ENCODE measurements at regions not wholly inside any gene's neighbourhood (a gene's known extent, or its start where the extent isn't known, plus 50 kb on each side); places are given as distances from the start of the nearest gene placed in this dataset.
"Not testable (repeated sequence)": the region's sequence is repeated elsewhere in the genome, so short reads cannot be mapped to it uniquely, and the experiment has no call there.

GRCh38 chr3:182139627-182140357, 428.1 kb downstream of the SOX2 start:
- H3K4me1 ChIP-seq (replicated peaks in 1 of 2), result peaks cover 21 to 25% of the 10 kb centered on the region in 2 donors
- in situ Hi-C loops (cut with MboI; ENCODE audit: low pct_unique_long_range_greater_than_20kb in 2 of 9, low sequenced_read_pairs in 9 of 9, unreplicated experiment in 9 of 9), result no loop called here
- WGBS, 10 experiments, result 3 to 100% (median 67%) methylated on average over 1 to 7 of the region's 7 CpGs
- no peak overlapping the region for H3K27ac ChIP-seq
- no peak for ATAC-seq (replicated peaks in 6 of 8)
- H3K4me3 ChIP-seq, result no peak overlapping the region

- in situ Hi-C loops (cut with MboI; ENCODE audit: low pct_unique_long_range_greater_than_20kb in 2 of 9, low sequenced_read_pairs in 9 of 9, unreplicated experiment in 9 of 9), result no loop called here
- no peak overlapping the region for H3K27ac ChIP-seq
- peak in 3 of 8 experiments; percentile 50 to 56 (median 55) for ATAC-seq (replicated peaks in 6 of 8)
- H3K4me1 ChIP-seq (replicated peaks in 1 of 2), result peaks cover 16 to 17% of the 10 kb centered on the region in 2 donors
- H3K4me3 ChIP-seq, result no peak overlapping the region
- WGBS, 10 experiments, result 0 to 17% (median 3%) methylated on average over 1 to 2 of the region's 2 CpGs
Observed at GRCh38 chr3:182142928-182143327, 431.2 kb downstream of the SOX2 start.

GRCh38 chr3:182143903-182144302, 432.2 kb downstream of the SOX2 start:
- WGBS, 10 experiments, result 0 to 100% (median 78%) methylated on average over 1 to 2 of the region's 2 CpGs
- no peak overlapping the region for H3K4me3 ChIP-seq
- peaks cover 16 to 17% of the 10 kb centered on the region in 2 donors for H3K4me1 ChIP-seq (replicated peaks in 1 of 2)
- no peak overlapping the region for H3K27ac ChIP-seq
- in situ Hi-C loops (cut with MboI; ENCODE audit: low pct_unique_long_range_greater_than_20kb in 2 of 9, low sequenced_read_pairs in 9 of 9, unreplicated experiment in 9 of 9), result no loop called here
- ATAC-seq (replicated peaks in 6 of 8), result no peak

- in situ Hi-C loops (cut with MboI; ENCODE audit: low pct_unique_long_range_greater_than_20kb in 2 of 9, low sequenced_read_pairs in 9 of 9, unreplicated experiment in 9 of 9), result no loop called here
- WGBS, 10 experiments, result 42 to 100% (median 73%) methylated on average over 1 to 3 of the region's 3 CpGs; no CpG with 5 or more reads in 4 of the 10 experiments
- ATAC-seq (replicated peaks in 6 of 8), result no peak
- H3K4me3 ChIP-seq, result no peak overlapping the region
- peaks cover 7% of the 10 kb centered on the region in 2 donors for H3K4me1 ChIP-seq (replicated peaks in 1 of 2)
- H3K27ac ChIP-seq, result no peak overlapping the region
Observed at GRCh38 chr3:182148360-182148759, 436.6 kb downstream of the SOX2 start.

- no peak overlapping the region for H3K4me3 ChIP-seq
- ATAC-seq (replicated peaks in 6 of 8), result no peak
- in situ Hi-C loops (cut with MboI; ENCODE audit: low pct_unique_long_range_greater_than_20kb in 2 of 9, low sequenced_read_pairs in 9 of 9, unreplicated experiment in 9 of 9), result no loop called here
- H3K27ac ChIP-seq, result no peak overlapping the region
- 0 to 93% (median 54%) methylated on average over 1 to 3 of the region's 3 CpGs; no CpG with 5 or more reads in 2 of the 10 experiments for WGBS, 10 experiments
- H3K4me1 ChIP-seq (replicated peaks in 1 of 2), result no peaks in the 10 kb centered on the region
Observed at GRCh38 chr3:182149594-182149993, 437.9 kb downstream of the SOX2 start.

- H3K4me1 ChIP-seq (replicated peaks in 1 of 2); H3K4me3 ChIP-seq; ATAC-seq (replicated peaks in 6 of 8); in situ Hi-C loops (cut with MboI; ENCODE audit: low pct_unique_long_range_greater_than_20kb in 2 of 9, low sequenced_read_pairs in 9 of 9, unreplicated experiment in 9 of 9); H3K27ac ChIP-seq: not testable (repeated sequence)
- 20 to 83% (median 41%) methylated on average over 1 to 3 of the region's 3 CpGs; no CpG with 5 or more reads in 4 of the 10 experiments for WGBS, 10 experiments
Observed at GRCh38 chr3:182156326-182156725, 444.6 kb downstream of the SOX2 start.

GRCh38 chr3:182165234-182165633, 453.5 kb downstream of the SOX2 start:
- ATAC-seq (replicated peaks in 6 of 8), result peak in 4 of 8 experiments; percentile 24 to 75 (median 66)

GRCh38 chr3:182172534-182172933, 460.8 kb downstream of the SOX2 start:
- no peak overlapping the region for H3K27ac ChIP-seq
- no peaks in the 10 kb centered on the region for H3K4me1 ChIP-seq (replicated peaks in 1 of 2)
- in situ Hi-C loops (cut with MboI; ENCODE audit: low pct_unique_long_range_greater_than_20kb in 2 of 9, low sequenced_read_pairs in 9 of 9, unreplicated experiment in 9 of 9), result no loop called here
- H3K4me3 ChIP-seq, result no peak overlapping the region
- 30 to 100% (median 86%) methylated on average over 1 to 4 of the region's 4 CpGs; no CpG with 5 or more reads in 3 of the 10 experiments for WGBS, 10 experiments
- ATAC-seq (replicated peaks in 6 of 8), result no peak

More at GRCh38 chr3:182165234-182165633, 453.5 kb downstream of the SOX2 start:
- Histone ChIP-seq H3K27ac (no peak overlapping the region), H3K4me3 (no peak overlapping the region), H3K4me1 (replicated peaks in 1 of 2) (no peaks in the 10 kb centered on the region)
- 11 to 95% (median 67%) methylated on average over 1 to 4 of the region's 4 CpGs; no CpG with 5 or more reads in 3 of the 10 experiments for WGBS, 10 experiments
- in situ Hi-C loops (cut with MboI; ENCODE audit: low pct_unique_long_range_greater_than_20kb in 2 of 9, low sequenced_read_pairs in 9 of 9, unreplicated experiment in 9 of 9), result no loop called here

- peaks cover 6 to 10% of the 10 kb centered on the region in 2 donors for H3K4me1 ChIP-seq (replicated peaks in 1 of 2)
- 23 to 100% (median 80%) methylated on average over 1 to 5 of the region's 5 CpGs; no CpG with 5 or more reads in 1 of the 10 experiments for whole genome bisulfite sequencing, 10 experiments
- no peak for ATAC-seq (replicated peaks in 6 of 8)
- in situ Hi-C loops (cut with MboI; ENCODE audit: low pct_unique_long_range_greater_than_20kb in 2 of 9, low sequenced_read_pairs in 9 of 9, unreplicated experiment in 9 of 9), result no loop called here
- H3K27ac ChIP-seq, result no peak overlapping the region
- no peak overlapping the region for H3K4me3 ChIP-seq
Observed at GRCh38 chr3:182178488-182179200, 466.9 kb downstream of the SOX2 start.

GRCh38 chr3:182179631-182180030, 467.9 kb downstream of the SOX2 start:
- Histone ChIP-seq H3K4me3 (no peak overlapping the region), H3K4me1 (replicated peaks in 1 of 2) (peaks cover 10 to 13% of the 10 kb centered on the region in 2 donors), H3K27ac (no peak overlapping the region)
- WGBS, 10 experiments, result 0 to 100% (median 100%) methylated on average over 1 of the region's 1 CpG; no CpG with 5 or more reads in 3 of the 10 experiments
- in situ Hi-C loops (cut with MboI; ENCODE audit: low pct_unique_long_range_greater_than_20kb in 2 of 9, low sequenced_read_pairs in 9 of 9, unreplicated experiment in 9 of 9), result no loop called here
- ATAC-seq (replicated peaks in 6 of 8), result no peak

GRCh38 chr3:182180654-182181385, 469.1 kb downstream of the SOX2 start:
- WGBS, 10 experiments, result 25 to 100% (median 88%) methylated on average over 2 to 9 of the region's 9 CpGs
- H3K4me1 ChIP-seq (replicated peaks in 1 of 2), result peaks cover 17 to 22% of the 10 kb centered on the region in 2 donors
- ATAC-seq (replicated peaks in 6 of 8), result no peak
- H3K4me3 ChIP-seq, result no peak overlapping the region
- in situ Hi-C loops (cut with MboI; ENCODE audit: low pct_unique_long_range_greater_than_20kb in 2 of 9, low sequenced_read_pairs in 9 of 9, unreplicated experiment in 9 of 9), result no loop called here
- H3K27ac ChIP-seq, result no peak overlapping the region

GRCh38 chr3:182182531-182182968, 470.8 kb downstream of the SOX2 start:
- WGBS, 10 experiments, result 0 to 98% (median 90%) methylated on average over 1 to 5 of the region's 5 CpGs; no CpG with 5 or more reads in 6 of the 10 experiments
- in situ Hi-C loops (cut with MboI; ENCODE audit: low pct_unique_long_range_greater_than_20kb in 2 of 9, low sequenced_read_pairs in 9 of 9, unreplicated experiment in 9 of 9), result no loop called here
- peaks cover 17 to 24% of the 10 kb centered on the region in 2 donors for H3K4me1 ChIP-seq (replicated peaks in 1 of 2)
- no peak overlapping the region for H3K4me3 ChIP-seq
- no peak overlapping the region for H3K27ac ChIP-seq
- no peak for ATAC-seq (replicated peaks in 6 of 8)

Measured in motor neuron (in vitro differentiated cells).